Activated CD8-positive, alpha-beta memory T cell treated with anti-CD3 and anti-CD28 coated beads, Interleukin-2, amount 50 U/mL, for 4 hours (primary cell): ENCODE measurements at regions not wholly inside any gene's neighbourhood (a gene's known extent, or its start where the extent isn't known, plus 50 kb on each side); places are given as distances from the start of the nearest gene placed in this dataset.

ENCODE experiments used
- DNase-seq: peaks from one replicate; pipeline ENCODE4 v3.0.0-alpha.2; 2020

DNA sequence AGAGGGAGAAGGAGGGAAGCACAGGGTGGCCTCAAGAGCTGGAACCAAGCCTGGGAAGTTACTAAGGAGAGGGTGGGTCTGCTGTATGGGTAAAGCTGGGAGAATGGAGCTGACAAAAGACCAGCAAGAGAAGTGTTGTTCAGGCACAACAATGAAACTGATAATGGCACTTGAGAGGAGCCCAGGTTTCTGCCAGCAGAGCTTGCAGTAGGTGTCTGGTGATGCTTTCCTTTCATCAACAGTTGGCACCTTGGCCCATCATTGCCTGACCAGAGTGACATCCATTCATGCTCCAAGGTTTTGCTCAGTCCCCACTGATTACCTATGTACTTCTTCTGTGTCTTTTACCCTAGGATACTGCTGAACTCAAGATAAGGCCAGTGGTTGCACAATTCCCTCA, 92.9 kb upstream of the CXCR4 start:
- DNase-seq, result no peak

DNA sequence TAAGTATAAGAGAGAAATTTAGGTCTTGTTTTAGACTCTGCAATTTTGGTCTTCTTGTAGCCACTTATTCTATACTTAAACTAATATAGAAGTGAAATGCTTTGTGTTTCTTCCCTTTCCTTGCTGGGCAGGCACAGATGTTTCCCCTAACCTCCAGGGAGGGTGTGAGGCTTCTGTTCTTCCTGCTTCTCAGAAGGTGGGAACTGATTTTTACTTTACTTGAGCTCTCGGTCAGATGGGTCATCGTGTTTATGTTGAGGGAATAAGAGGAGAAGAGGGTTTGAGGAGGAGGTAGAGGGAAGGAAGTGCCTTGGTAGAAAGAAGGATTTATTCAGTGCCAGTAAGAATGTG, 92.5 kb upstream of the CXCR4 start:
- no peak for DNase-seq

DNA sequence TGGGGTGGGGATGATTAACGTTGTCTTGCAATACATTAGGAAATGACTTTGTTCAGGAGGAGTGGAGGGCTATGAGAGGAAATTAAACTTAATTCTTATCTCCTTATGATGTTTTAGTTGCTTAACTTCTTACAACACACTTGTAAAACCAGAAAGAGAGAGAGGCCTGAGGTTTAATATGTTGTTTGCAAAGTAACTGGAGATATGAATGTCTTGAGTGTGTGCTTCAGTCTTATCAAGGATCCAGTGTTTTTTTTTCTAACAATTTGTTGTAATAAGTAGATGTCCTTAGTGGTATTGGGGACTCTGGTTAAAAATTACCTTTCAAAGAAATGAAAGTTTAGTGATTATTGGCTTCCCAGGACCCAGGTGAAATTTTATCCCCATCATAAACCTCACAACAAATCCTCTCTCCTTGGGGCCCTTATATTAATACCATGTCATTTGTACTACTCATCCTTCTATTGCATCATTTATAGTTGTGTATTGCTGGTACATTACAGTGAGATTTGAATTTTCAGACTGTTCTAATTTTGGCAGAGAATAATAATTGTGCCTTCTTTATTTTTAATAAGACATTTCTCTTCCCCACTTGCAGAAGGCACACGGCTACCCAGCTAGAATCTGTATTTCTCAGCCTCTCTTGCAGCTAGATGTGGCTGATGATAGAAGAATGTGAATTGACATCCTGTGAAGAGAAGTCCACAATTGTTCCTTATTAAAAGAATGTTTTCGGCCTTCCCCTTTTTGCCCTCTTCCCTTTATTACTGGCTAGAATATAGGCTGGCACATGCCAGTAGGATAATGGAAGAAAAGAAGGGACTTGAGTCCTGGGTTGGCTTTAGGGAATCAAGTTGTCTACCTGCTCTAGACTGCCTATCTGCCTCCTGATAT, 91.9 kb upstream of the CXCR4 start:
- no peak for DNase-seq

DNA sequence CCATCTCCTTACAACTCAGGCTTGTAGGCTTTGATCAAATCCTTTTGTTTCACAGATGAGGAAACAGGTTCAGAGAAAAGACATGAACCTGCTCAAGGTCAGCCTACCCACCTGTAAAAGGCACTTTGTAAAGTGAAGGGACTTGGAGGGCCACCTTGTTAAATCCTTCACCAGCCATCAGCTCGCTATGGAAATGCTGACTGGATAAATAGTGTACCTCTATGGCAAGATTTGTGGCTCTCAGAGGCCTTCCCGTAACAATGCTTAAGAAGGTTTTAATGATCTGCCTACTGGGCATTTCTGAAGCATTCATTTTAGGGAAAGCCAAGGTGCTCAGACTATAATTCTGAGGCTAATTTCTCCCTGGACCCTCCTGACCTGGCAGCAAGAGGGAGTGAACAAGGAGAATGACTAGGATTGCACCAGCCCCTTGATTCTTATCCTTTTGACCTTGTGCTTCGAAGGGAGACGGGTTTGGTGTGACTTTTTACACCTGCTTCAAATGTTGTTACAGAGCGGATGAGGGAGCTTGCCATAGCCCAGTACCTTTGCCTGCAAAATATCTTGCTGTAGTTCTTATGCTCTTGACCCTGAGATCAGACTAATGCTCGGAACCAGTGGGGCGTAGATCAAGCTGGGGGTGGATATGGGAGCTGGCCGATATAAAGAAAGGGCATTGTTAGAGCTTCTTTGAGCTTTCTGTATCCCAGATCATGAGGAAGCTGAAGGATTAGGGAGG, 90.9 kb upstream of the CXCR4 start:
- DNase-seq, result no peak

DNA sequence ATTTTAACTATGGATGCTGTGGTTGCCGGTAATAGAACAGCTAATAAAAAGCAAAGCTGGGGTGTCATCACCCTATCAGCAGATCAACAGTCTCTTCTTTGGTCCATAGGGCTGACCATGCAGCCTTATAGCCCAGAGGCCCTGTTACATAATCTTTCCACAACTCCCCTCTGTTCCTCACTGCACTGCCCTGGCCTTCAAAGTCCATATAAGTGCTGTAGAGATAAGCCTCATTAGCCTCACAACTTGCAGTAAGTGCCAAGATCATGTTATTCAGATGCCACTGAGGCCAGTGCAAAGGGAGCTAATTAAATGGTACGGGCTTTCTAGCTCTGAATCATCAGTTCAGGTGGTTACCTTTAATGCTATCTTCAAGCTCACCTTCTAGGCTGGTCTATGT, 89.7 kb upstream of the CXCR4 start:
- no peak for DNase-seq

DNA sequence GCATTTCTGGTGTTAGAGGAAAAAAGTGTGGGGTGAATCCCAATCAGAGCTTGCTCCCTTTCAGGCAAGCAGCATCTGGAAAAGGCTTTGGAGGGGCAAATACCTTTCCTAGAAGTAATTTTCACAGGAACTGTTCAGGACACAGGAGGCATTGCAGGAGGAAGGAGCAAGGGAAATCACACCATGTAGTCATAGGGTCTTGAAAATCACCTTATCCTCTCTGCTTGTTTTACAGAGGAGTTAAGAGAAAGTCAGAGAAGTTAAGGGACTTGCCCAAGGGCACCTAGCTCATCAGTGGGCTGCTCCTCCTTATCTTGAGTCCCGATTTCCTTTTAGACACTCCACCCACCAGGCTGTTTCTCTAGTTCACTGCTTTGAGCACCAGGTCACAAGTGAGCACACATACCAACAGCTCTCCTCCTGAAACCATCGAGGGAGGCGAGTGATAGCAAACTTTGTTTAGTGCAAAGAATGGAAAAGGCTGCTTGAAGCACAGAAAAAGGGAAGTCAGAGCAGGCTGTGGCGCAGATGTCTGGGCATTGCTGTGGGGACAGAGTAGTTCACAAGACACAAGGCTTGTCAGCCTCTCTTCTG, 89.2 kb upstream of the CXCR4 start:
- DNase-seq, result no peak

DNA sequence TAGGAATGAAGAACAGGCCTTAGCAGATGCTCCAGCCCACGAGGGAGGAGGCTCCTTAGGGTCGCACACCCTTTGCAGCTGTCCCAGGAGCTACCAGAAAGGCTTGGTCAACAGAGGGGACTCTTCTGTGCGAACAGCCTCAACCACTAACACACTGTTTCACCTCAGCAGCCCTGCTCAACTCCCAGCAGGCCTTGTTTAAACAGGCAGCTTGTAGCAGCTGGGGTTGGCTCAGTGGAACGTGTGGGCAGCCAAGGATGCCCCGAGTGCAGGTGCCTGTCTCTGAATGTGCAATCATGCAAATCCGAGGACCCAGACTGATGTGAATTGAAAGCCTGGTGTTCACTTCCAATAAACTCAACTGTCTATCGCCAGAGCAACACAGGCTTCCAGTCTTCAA, 88.7 kb upstream of the CXCR4 start:
- no peak for DNase-seq

DNA sequence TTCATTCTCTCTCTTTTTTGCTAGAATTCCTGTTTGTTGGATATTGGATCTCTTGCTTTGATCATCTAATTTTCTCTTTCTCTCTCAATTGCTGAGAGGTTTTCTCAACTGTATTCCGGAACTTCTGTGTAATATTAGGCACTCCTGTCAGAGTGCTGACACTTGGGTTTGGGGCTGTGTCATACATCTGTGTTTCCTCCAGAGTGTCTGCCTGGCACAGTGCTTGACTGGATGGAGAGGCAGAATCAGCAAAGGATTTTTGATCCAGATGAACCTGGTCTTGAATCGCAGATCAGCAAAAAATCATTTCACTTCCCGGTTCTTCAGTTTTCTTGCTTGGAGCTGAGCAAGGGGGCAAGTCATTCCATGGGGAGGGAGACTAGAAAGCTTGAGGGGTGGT, 87.7 kb upstream of the CXCR4 start:
- no peak for DNase-seq

DNA sequence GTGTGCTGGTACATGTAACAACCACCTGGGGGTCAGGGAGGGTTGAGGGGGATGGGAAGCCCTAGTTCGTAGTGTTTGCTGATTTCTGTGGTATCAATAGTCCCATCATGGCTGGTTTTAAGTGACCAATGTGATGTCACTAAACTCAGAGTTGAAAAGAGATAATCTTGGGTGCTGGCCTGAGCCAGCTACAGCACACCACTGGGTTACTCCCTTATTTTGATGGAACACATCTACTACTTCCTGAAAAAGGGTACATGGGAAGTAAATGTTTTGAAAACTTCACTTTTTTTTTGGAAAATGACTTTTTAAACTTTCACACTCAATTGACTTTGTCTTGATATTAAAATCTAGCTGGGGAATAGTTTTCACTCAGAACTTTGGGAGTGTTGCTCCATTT, 87.0 kb upstream of the CXCR4 start:
- DNase-seq, result no peak

DNA sequence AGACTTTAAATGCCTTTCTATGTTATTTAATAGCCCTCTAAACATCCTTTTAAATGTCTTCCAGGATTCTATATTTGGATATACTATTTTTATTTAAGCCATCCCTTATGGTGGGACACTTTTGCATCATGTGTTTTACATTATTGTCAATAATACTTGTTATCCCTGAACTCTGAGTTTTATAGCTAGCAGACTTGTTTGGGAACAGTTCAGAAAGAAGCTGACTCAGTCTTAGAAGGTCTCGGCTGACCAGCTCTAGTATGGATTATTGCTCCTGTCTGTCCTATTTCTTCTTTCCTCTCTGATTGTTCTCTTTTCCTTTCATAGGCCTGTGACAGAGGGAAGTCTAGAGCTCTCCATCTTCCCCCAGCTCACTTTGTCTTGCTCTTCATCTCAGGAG, 77.3 kb upstream of the CXCR4 start:
- no peak for DNase-seq

DNA sequence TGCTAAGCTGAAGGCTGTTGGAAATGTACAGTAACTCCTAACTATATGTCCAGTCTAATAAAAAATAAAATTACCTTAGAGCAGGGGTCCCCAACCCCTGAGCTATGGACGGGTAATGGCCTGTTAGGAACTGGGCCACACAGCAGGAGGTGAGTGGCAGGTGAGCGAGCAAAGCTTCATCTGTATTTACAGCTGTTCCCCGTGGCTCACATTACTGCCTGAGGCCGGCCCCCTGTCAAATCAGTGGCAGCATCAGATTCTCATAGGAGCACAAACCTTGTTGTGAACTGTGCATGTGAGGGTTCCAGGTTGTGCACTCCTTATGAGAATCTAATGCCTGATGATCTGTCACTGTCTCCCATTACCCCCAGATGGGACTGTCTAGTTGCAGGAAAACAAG, 73.1 kb upstream of the CXCR4 start:
- DNase-seq, result no peak

DNA sequence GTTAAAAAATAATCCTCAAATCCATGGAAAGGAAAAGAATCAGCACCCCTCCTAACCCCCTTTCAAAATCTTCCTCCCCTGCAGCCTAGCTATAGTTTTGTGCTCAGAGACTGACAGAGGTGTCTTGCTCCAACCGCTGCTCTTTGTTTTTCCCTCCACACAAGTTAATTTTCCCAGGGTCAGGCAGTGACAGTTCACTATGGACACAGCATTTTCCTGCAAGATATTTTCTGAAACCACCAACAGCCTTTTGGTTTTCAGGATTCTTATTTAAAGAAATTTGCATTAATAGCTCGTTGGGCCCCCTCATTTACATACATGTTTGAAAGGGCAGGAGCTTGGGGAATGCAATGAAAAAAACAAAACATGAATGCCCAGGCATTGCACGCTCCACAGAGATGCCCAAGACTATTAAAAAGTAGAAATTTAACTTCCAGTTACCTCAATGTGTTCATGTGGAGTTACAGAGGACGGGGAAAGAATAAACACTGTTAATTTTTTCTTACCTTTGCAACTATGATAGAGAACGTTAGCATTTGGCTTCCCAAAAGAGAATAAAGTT, 71.4 kb upstream of the CXCR4 start:
- DNase-seq, result no peak

DNA sequence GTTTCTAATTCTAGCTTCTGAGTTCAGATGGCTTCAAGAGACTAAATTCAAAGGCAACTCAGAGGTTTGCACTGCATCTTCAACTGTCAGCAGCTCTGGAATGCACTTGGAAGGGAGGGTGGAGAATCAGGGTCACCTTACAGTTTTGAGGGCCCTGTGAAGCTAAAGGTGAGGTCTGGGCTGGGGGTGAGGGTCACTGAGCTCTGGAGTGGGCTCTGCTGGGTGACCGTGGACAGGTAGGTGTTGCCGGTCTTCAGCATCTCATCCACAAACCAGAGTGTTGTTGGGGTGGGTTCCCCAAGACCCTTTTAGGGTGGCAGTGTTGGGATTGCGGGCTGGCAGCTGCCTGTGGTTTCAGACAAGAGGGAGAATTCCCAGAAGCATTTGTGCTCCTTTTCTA, 70.1 kb upstream of the CXCR4 start:
- no peak for DNase-seq

DNA sequence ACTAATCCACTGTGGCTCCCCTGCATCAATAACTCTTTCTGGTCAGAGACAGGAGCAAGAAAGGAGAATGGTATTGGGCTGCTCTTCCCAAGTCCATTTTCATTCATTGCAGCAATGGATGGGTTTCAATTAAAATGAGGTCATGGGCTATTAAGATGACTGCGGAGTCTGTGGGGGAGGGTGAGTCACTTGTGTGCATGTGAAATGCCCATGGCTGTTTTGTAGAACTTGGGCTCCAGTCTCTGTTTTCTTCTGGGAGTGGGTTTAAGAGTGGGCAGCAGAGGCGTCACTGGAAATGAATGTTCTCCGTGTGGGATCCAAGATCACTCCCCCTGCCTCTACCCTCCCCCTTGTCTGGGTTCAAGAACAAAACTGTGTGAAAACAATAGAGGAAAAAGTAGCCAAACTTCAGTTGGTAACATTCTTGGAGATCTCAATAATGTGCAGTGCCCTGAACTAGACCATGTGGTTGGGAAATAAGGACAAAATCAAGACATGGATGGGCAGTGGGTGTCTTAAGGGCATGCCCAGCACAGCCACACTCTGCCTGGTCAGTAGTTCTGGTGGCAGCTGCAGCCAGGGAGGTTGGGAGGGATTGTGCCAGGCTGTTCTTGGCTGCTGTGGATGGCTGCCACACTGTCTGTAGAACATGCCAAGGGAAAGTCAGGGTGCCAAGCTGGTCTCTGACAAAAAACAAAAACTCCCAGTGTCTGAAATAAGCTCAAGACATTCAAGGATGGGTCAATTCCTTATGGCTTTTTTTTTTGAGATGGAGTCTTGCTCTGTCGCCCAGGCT, 68.2 kb upstream of the CXCR4 start:
- DNase-seq, result no peak

DNA sequence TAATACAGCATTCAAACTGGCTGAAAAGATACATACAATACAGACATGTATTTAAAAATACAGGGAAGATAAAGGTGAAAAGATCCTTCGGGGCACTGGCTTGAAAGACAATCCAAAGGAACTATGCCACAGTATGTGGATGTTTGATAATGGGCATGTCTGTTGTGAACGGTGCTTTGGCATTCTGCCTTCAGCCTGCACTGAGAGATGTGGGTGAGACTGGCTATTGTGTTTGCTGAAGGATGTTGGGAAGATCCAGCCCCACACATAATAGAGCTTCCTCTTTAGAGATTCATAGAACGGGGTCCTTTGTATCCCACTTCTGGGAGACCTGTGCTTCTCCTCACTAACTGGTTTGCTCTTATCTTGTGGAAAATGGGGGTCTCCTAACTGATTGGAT, 65.1 kb upstream of the CXCR4 start:
- no peak for DNase-seq

DNA sequence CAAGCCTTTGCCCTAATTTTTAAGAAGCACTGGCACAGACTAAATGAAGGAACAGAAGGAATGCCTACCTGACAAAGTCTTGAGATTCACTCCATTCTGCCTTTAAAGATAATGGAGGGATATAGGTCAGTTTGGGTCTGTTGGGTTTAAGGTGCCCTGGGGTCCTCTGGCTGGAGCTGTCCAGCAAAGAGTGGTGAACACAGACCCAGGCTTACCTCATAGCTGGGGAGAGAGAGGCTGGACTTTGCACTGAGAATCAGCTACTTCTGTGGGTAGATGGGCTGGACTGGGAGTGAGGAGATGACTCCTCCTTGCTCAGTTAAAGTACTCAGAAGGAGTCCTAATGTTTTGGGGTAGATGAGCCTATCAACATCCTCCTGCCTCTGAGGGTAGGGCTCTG, 64.4 kb upstream of the CXCR4 start:
- no peak for DNase-seq

DNA sequence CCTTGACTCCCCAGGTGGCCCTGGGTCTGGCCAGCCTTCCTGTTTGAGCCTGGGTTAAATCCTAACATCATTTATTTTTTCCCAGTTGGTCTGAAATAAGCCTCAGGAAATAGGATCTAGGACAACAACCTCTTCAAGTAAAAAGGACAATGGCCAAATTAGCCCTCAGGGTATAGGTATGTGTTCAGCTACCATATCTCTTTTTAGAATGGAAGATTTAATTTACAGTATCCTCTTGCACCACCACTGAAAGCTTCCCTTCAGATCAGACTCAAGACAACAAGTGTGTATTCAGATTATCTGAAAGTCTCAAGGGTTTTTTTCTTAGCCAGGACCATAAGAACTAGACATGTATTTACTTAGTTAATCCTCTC, 61.6 kb upstream of the CXCR4 start:
- no peak for DNase-seq

DNA sequence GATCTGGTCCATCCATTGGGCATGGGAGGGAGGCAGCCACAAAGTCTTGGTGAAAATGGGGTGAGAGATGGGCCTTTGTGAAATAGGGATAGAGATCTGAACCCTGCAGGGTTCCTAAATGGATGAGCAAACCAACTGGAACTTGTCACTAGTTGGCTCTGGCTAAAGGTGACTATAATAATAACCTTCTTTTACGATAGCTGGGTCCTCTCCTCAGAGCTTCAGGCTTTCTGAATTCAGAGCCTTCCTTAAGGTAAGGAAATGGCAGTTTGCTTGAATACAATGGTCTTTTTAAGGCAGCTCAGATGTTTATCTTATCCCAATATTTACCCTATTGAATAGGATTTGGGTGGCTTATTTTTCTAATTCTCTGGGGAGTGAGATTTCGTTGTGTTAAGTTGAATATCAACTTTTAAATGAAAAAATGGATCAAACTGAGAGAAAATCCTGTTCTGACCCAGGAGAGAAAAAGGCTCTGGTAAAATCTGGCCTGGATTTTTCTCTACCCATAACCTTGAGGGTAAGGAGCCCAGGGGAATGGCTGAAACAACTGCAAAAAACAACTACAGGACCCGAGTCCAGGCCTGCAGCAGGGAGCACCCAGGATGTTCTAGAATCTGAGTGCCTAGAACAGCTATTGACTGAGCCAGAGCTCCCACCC, 61.1 kb upstream of the CXCR4 start:
- DNase-seq, result no peak

DNA sequence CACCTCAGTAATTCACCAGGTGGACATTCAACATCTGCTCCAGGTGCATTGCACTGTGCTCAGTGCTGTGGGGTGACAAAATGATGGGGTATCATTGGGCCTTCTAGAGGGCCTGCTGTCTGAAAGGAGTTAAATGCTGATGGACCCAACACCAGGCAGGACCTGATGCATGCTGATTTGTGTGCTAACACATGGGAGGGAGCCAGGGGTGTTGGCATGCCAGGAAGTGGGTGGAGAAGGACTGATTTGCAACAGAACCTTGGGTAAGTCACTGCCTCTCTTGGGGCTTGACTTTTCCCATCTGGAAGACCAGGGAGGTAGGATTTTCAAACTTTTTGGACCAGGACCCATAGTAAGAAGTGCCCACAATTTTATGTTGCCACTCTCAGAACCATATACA, 57.9 kb upstream of the CXCR4 start:
- DNase-seq, result no peak

DNA sequence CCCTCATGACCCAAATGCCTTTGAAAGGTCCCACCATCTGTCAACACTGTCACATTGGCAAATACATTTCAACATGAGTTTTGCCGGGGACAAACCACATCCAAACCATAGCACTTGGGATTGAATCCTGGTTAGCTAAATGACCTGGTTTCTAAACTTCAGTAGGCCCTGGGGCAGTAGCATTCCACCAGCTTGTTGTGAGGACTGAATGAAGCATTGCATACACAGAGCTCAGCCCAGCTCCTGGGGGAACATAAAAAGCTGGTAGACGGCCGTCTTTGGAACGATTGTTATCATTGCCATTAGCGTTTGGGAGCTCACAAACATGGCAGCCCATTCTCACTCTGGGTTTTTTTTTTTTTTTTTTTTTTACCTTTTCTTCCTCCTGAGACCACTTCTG, 57.5 kb upstream of the CXCR4 start:
- DNase-seq, result no peak

DNA sequence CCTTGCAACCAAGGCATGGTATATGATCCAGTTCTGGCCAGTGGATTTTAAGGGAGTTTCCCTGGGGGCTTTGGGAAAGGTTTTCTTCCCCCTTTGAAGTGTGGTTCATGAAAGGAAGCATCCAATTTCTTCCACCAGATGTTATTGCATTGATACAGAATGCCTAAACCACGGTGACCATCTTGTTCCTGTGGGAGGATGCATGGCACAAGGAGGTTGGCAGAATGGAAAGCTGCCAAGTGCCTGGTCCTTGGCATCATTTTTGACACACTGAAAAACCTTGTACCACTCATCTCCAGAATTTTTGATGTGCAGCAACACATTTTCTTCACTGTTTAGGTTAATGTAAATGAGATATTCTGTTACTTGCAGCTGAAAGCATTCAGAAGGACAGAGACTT, 55.2 kb upstream of the CXCR4 start:
- no peak for DNase-seq

DNA sequence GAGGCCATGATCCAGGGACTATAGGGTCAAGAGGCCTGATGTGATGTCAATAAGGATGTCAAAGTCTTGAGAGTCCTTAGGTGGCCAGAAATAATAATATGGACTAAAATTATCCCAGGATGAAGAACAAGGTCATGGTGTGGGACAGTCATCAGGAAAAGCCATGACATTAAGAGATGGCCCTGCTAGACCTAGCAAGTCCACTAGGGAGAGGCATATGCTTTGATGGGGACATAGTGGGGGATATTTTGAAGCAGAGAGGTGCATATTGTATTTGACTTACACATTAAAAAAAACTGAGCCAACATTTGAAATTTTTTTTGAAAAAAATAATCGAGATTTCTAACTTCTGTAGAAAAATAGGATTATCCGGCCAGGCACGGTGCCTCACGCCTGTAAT, 53.3 kb upstream of the CXCR4 start:
- DNase-seq, result no peak

DNA sequence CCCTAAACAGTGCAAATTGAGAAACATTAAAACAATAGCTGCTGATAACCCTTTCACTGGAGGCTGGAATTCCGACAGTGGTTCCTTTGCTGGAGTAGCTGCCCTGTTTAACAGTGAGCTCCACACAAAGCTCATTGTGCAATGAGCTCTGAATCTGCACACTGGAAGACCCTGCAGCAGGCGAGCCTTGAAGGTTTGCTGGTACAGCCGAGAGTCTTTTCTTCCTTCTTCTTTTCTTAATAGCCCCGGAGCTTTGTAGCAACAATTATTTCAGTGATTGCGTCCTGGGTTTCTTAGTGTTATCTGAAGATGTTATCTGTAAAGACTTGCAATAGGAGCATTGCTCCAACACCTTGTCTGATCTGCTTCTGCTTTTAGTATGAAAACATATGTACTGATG, 50.8 kb upstream of the CXCR4 start:
- DNase-seq, result no peak
